HEK293 (cell line): ENCODE measurements at regions not wholly inside any gene's neighbourhood (a gene's known extent, or its start where the extent isn't known, plus 50 kb on each side); places are given as distances from the start of the nearest gene placed in this dataset.

Experiments used
- CTCF ChIA-PET: fragments of 350-600 bp; formaldehyde crosslinking; extraction: SDS; loops from one replicate; lab custom pipeline; 2021; ENCODE audit warnings: antibody characterized with exemption; lab: Yijun Ruan, JAX
- POLR2A ChIA-PET: fragments of 300-600 bp; formaldehyde crosslinking; extraction: SDS; loops from one replicate; lab custom pipeline; 2020; ENCODE audit warnings: antibody characterized with exemption, inconsistent platforms; lab: Yijun Ruan, JAX
- H3K27ac ChIP-seq: fragments of 200-500 bp; sonication (Bioruptor generic); 2 replicates; pipeline ENCODE4 v1.5.1; 2014; ENCODE audit warnings: low read depth, low read length, control low read depth, inconsistent platforms; ENCODE audit errors: extremely low read depth
- H3K36me3 ChIP-seq, 2 experiments: fragments of 200-500 bp in 1 of 2; sonication (Bioruptor generic) in 1 of 2; 1 replicate in 1 of 2; 2 replicates in 1 of 2; pipeline ENCODE4 v1.5.1; 2014 to 2017; ENCODE audit warnings: inconsistent platforms in 2 of 2, low read length in 2 of 2; ENCODE audit not compliant: control insufficient read depth in 2 of 2, insufficient read depth in 1 of 2
- H3K4me1 ChIP-seq: fragments of 200-500 bp; sonication (Bioruptor generic); 2 replicates; pipeline ENCODE4 v1.5.1; 2014; ENCODE audit warnings: mild to moderate bottlenecking, low read length, inconsistent platforms; ENCODE audit not compliant: control insufficient read depth, insufficient read depth
- H3K4me3 ChIP-seq: 2 replicates; pipeline ENCODE4 v1.5.1; 2011; ENCODE audit warnings: low read depth, mild to moderate bottlenecking, control low read depth, low read length, moderate library complexity
- H3K9me3 ChIP-seq: fragments of 200-500 bp; sonication (Bioruptor generic); 2 replicates; pipeline ENCODE4 v1.5.1; 2014; ENCODE audit warnings: low read depth, low read length, inconsistent platforms; ENCODE audit not compliant: control insufficient read depth, insufficient read depth
- ATF2 ChIP-seq: fragments of 450-650 bp; formaldehyde crosslinking; IDR thresholded peaks from 2 replicates; pipeline ENCODE4 v1.5.1; 2016; ENCODE audit warnings: missing biosample characterization, missing genetic modification characterization, low read depth
- CTCF ChIP-seq: fragments of 450-650 bp; formaldehyde crosslinking; IDR thresholded peaks from 2 replicates; pipeline ENCODE4 v1.5.1; 2016; ENCODE audit warnings: missing biosample characterization, missing genetic modification characterization
- ELK4 ChIP-seq: IDR thresholded peaks from 2 replicates; pipeline ENCODE4 v1.6.1; 2011; ENCODE audit warnings: mild to moderate bottlenecking, low read depth, low read length, borderline replicate concordance
- PRDM1 ChIP-seq: fragments of 450-650 bp; formaldehyde crosslinking; IDR thresholded peaks from 2 replicates; pipeline ENCODE4; 2016; ENCODE audit warnings: missing biosample characterization, missing genetic modification characterization
- SCRT2 ChIP-seq: fragments of 450-650 bp; formaldehyde crosslinking; IDR thresholded peaks from 2 replicates; pipeline ENCODE4 v1.5.1; 2016; ENCODE audit warnings: missing biosample characterization, missing genetic modification characterization
- SETDB1 ChIP-seq: IDR thresholded peaks from one replicate; pipeline ENCODE4 v1.6.1; 2017; ENCODE audit warnings: mild to moderate bottlenecking, low read length, moderate library complexity, mixed read lengths; ENCODE audit not compliant: insufficient read length
- YY1 ChIP-seq: fragments of 450-650 bp; formaldehyde crosslinking; IDR thresholded peaks from 2 replicates; pipeline ENCODE4 v1.5.1; 2018; ENCODE audit warnings: missing biosample characterization, missing genetic modification characterization
- YY2 ChIP-seq: fragments of 450-650 bp; formaldehyde crosslinking; IDR thresholded peaks from 2 replicates; pipeline ENCODE4 v1.5.1; 2016; ENCODE audit warnings: missing biosample characterization, missing genetic modification characterization
- ZBTB44 ChIP-seq: fragments of 450-650 bp; IDR thresholded peaks from 2 replicates; pipeline ENCODE4 v1.5.1; 2018; ENCODE audit warnings: missing biosample characterization, mild to moderate bottlenecking, missing genetic modification characterization
- ZNF18 ChIP-seq: fragments of 450-650 bp; formaldehyde crosslinking; IDR thresholded peaks from 2 replicates; pipeline ENCODE4 v1.5.1; 2016; ENCODE audit warnings: missing biosample characterization, missing genetic modification characterization
- ZNF214 ChIP-seq: fragments of 450-650 bp; formaldehyde crosslinking; IDR thresholded peaks from 2 replicates; pipeline ENCODE4 v1.5.1; 2017; ENCODE audit warnings: missing biosample characterization, mild to moderate bottlenecking, missing genetic modification characterization, borderline replicate concordance
- ZNF292 ChIP-seq: fragments of 450-650 bp; formaldehyde crosslinking; IDR thresholded peaks from 2 replicates; pipeline ENCODE4 v1.5.1; 2016; ENCODE audit warnings: low read depth, missing biosample characterization, missing genetic modification characterization, borderline replicate concordance
- ZNF37A ChIP-seq: fragments of 450-650 bp; IDR thresholded peaks from 2 replicates; pipeline ENCODE4 v1.5.1; 2018; ENCODE audit warnings: missing biosample characterization, missing genetic modification characterization
- ZNF391 ChIP-seq: fragments of 450-650 bp; formaldehyde crosslinking; IDR thresholded peaks from 2 replicates; pipeline ENCODE4 v1.5.1; 2016; ENCODE audit warnings: low read depth, missing biosample characterization, missing genetic modification characterization, borderline replicate concordance
- ZNF571 ChIP-seq: fragments of 450-650 bp; formaldehyde crosslinking; IDR thresholded peaks from 2 replicates; pipeline ENCODE4 v1.5.0; 2017; ENCODE audit warnings: missing biosample characterization, missing genetic modification characterization
- ZNF768 ChIP-seq: fragments of 450-650 bp; formaldehyde crosslinking; IDR thresholded peaks from 2 replicates; pipeline ENCODE4 v1.5.1; 2018; ENCODE audit warnings: missing biosample characterization, mild to moderate bottlenecking, missing genetic modification characterization
- ZSCAN16 ChIP-seq: fragments of 450-650 bp; formaldehyde crosslinking; IDR thresholded peaks from 2 replicates; pipeline ENCODE4 v1.5.1; 2016; ENCODE audit warnings: missing biosample characterization, missing genetic modification characterization

GRCh38 chr20:11034025-11034424, 360.2 kb upstream of the JAG1 start:
- Histone ChIP-seq H3K4me3 (no peak overlapping the region), H3K27ac (no peak overlapping the region), H3K9me3 (no peaks in the 10 kb centered on the region), H3K36me3 (no peaks in the 10 kb centered on the region), H3K4me1 (no peaks in the 10 kb centered on the region)
- ChIA-PET POLR2A (no interaction called here), CTCF (interaction anchor here (0.6 kb wide), 1 partner anchor 1121 kb away, joined by 3 read pairs; no protein-coding TSS in a partner anchor)
- TF ChIP-seq PRDM1 (tag by site-specific recombination) = peak; percentile 18; the same call in 1 of the 2 replicates
- TF ChIP-seq ZNF214 = no peak

- Histone ChIP-seq H3K27ac (no peak overlapping the region), H3K4me1 (no peaks in the 10 kb centered on the region), H3K9me3 (no peaks in the 10 kb centered on the region), H3K4me3 (no peak overlapping the region), H3K36me3 (no peaks in the 10 kb centered on the region)
- ChIA-PET POLR2A (no interaction called here), CTCF (no interaction called here)
- TF ChIP-seq SETDB1 (no peak), ZBTB44 (tag by site-specific recombination) (no peak), ATF2 (tag by site-specific recombination) (no peak), ZNF391 (no peak)
Measured at GRCh38 chr20:11035211-11035610, 361.4 kb upstream of the JAG1 start.

GRCh38 chr20:11041396-11041795, 367.6 kb upstream of the JAG1 start:
- Histone ChIP-seq H3K4me3 (no peak overlapping the region), H3K4me1 (no peaks in the 10 kb centered on the region), H3K27ac (no peak overlapping the region), H3K9me3 (no peaks in the 10 kb centered on the region), H3K36me3 (no peaks in the 10 kb centered on the region)
- CTCF ChIA-PET = no interaction called here
- POLR2A ChIA-PET = no interaction called here
- TF ChIP-seq ZNF37A (tag by site-specific recombination) (no peak), YY2 (tag by site-specific recombination) (no peak), ZNF571 (tag by site-specific recombination) (no peak), YY1 (tag by site-specific recombination) (no peak), ELK4 (no peak), SCRT2 (tag by site-specific recombination) (no peak), CTCF (no peak), ZNF768 (tag by site-specific recombination) (no peak), ZSCAN16 (tag by site-specific recombination) (no peak), ZNF292 (tag by site-specific recombination) (no peak), ZNF18 (no peak), ATF2 (tag by site-specific recombination) (no peak)
